Endothelial cell (in vitro differentiated cells): ENCODE measurements at regions not wholly inside any gene's neighbourhood (a gene's known extent, or its start where the extent isn't known, plus 50 kb on each side); places are given as distances from the start of the nearest gene placed in this dataset.

Source experiments
- DNase-seq: peaks from one replicate; pipeline ENCODE4 v3.0.0; 2021; ENCODE audit warnings: low spot score
- H3K27ac Mint-ChIP-seq: one replicate; pipeline ENCODE4 v1.8.0; 2021; ENCODE audit warnings: mixed read lengths, inconsistent platforms; ENCODE audit not compliant: unreplicated experiment
- H3K27me3 Mint-ChIP-seq: one replicate; pipeline ENCODE4 v1.8.0; 2021; ENCODE audit warnings: mild to moderate bottlenecking, moderate library complexity, mixed read lengths, inconsistent platforms; ENCODE audit not compliant: unreplicated experiment
- H3K36me3 Mint-ChIP-seq: one replicate; pipeline ENCODE4 v1.8.0; 2021; ENCODE audit warnings: mild to moderate bottlenecking, low read depth, mixed read lengths, inconsistent platforms; ENCODE audit not compliant: unreplicated experiment
- H3K4me1 Mint-ChIP-seq: one replicate; pipeline ENCODE4 v1.8.0; 2021; ENCODE audit warnings: mild to moderate bottlenecking, mixed read lengths, inconsistent platforms; ENCODE audit not compliant: unreplicated experiment
- H3K4me3 Mint-ChIP-seq: one replicate; pipeline ENCODE4 v1.8.0; 2021; ENCODE audit warnings: mild to moderate bottlenecking, mixed read lengths, inconsistent platforms; ENCODE audit not compliant: unreplicated experiment
- H3K9me3 Mint-ChIP-seq: one replicate; pipeline ENCODE4 v1.8.0; 2021; ENCODE audit warnings: mixed read lengths, inconsistent platforms; ENCODE audit not compliant: unreplicated experiment
- TF ChIP-seq, protein P1 (sequence below): fragments of 200-600 bp; sonication (generic); IDR thresholded peaks from one replicate; pipeline ENCODE4 v1.5.0; 2021; ENCODE audit warnings: antibody characterized with exemption; ENCODE audit not compliant: unreplicated experiment

DNA sequence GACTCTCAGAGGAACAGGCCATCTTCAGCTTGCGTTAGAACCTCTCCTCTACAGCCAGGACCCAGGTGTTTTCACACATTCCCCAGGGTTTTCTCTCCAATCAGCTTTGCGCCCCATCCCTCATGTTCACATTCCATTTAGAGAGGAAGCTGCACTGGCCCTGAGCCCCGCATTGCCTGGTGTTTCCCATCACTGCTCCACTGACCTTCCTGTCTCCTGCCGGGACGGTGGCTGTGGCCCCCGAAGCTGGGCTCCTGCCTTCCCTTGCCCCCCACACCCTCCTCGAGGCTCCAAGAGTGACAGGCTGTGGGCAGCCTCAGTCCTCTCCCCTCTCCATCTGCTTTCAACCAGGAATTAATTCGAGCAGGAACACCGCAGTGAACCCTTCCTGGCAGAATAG lies 357.3 kb downstream of the THBS2 start:
- H3K4me3 Mint-ChIP-seq, result no peak overlapping the region

DNA sequence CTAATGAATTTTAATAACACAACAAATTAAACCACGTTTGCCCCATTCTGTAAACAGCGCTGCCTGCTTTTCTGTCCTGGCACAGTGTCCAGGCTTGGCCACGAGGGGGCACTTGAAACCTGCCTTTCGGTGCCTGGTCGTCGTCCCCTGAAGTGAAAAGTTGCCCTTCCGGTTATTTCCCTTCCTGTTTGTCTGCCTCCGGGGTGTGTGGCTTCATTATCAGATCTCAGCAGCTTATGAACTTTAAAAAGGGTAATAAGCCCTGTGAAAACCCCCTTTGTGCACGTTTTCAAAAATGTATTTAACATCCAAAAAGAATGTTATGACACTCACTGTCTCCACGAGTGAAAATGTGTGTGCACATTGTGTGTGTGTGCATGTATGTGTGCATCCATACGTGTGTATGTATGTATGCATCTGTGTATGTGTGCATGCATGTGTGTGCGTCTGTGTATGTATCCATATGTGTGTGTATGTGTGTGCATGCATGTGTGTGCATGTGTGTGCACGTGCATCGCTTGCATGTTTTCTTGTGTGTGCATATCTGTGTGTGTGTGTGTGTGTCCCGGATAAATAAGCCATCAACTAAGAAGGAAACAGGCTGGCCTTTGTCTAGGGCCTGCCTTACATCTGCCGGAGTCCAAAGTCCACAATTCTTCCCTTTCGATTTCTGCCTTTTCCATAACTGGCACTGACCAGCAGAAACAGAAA lies 358.4 kb downstream of the THBS2 start:
- TF ChIP-seq, protein P1, sequence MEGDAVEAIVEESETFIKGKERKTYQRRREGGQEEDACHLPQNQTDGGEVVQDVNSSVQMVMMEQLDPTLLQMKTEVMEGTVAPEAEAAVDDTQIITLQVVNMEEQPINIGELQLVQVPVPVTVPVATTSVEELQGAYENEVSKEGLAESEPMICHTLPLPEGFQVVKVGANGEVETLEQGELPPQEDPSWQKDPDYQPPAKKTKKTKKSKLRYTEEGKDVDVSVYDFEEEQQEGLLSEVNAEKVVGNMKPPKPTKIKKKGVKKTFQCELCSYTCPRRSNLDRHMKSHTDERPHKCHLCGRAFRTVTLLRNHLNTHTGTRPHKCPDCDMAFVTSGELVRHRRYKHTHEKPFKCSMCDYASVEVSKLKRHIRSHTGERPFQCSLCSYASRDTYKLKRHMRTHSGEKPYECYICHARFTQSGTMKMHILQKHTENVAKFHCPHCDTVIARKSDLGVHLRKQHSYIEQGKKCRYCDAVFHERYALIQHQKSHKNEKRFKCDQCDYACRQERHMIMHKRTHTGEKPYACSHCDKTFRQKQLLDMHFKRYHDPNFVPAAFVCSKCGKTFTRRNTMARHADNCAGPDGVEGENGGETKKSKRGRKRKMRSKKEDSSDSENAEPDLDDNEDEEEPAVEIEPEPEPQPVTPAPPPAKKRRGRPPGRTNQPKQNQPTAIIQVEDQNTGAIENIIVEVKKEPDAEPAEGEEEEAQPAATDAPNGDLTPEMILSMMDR, result peak; percentile 86
- H3K9me3 Mint-ChIP-seq, result no peaks in the 10 kb centered on the region
- no peak overlapping the region for H3K4me3 Mint-ChIP-seq
- peak overlapping the region; percentile 32 for H3K27ac Mint-ChIP-seq
- DNase-seq, result peak; percentile 86
- H3K27me3 Mint-ChIP-seq, result peaks cover 6% of the 10 kb centered on the region
- H3K4me1 Mint-ChIP-seq, result peaks cover 14% of the 10 kb centered on the region
- peaks cover 4% of the 10 kb centered on the region for H3K36me3 Mint-ChIP-seq

More for the DNA sequence above, 357.3 kb downstream of the THBS2 start:
- H3K27me3 Mint-ChIP-seq, result peaks cover 7% of the 10 kb centered on the region
- peaks cover 14% of the 10 kb centered on the region for H3K4me1 Mint-ChIP-seq
- H3K36me3 Mint-ChIP-seq, result peaks cover 4% of the 10 kb centered on the region
- TF ChIP-seq, protein P1, result no peak
- no peaks in the 10 kb centered on the region for H3K9me3 Mint-ChIP-seq
- peak overlapping the region; percentile 17 for H3K27ac Mint-ChIP-seq
- no peak for DNase-seq

DNA sequence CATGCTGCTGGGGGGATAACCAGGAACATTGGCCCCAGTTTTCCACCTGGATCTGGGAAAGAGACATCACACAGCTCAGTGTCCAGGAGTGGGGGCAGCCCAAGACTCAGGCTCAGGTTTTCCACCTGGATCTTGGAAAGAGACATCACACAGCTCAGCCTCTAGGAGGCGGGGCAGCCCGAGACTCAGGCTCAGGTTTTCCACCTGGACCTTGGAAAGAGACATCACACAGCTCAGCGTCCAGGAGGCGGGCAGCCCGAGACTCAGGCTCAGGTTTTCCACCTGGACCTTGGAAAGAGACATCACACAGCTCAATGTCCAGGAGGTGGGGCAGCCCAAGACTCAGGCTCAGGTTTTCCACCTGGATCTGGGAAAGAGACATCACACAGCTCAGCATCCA lies 361.6 kb downstream of the THBS2 start:
- DNase-seq, result no peak
- H3K9me3 Mint-ChIP-seq, result no peaks in the 10 kb centered on the region
- no peak overlapping the region for H3K27ac Mint-ChIP-seq
- H3K4me3 Mint-ChIP-seq, result no peak overlapping the region
- H3K27me3 Mint-ChIP-seq, result peaks cover 8% of the 10 kb centered on the region
- peaks cover 14% of the 10 kb centered on the region for H3K4me1 Mint-ChIP-seq
- H3K36me3 Mint-ChIP-seq, result no peaks in the 10 kb centered on the region
- TF ChIP-seq, protein P1, result no peak

DNA sequence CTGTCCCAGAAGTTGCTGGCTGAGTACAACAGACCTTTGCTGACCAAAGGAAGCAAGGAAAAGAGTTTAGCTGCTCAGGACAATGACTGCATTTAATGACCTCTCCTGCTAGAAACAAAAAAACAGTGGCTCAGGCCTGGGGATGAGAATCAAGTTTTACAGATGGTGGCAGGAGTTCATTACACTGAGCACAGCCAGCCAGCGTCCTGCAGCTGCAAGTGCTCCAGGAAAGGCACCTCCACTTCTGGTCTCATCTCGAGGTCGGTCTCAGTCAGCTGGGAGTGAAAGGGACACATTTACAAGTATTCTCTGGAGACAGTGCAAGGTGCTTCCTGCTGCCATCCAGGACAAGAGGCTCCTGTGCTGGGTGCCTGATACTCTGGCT lies 362.7 kb downstream of the THBS2 start:
- no peaks in the 10 kb centered on the region for H3K9me3 Mint-ChIP-seq
- no peak for DNase-seq
- H3K27ac Mint-ChIP-seq, result no peak overlapping the region
- H3K36me3 Mint-ChIP-seq, result no peaks in the 10 kb centered on the region
- peaks cover 6% of the 10 kb centered on the region for H3K27me3 Mint-ChIP-seq
- H3K4me3 Mint-ChIP-seq, result no peak overlapping the region
- TF ChIP-seq, protein P1, result no peak
- H3K4me1 Mint-ChIP-seq, result peaks cover 9% of the 10 kb centered on the region

DNA sequence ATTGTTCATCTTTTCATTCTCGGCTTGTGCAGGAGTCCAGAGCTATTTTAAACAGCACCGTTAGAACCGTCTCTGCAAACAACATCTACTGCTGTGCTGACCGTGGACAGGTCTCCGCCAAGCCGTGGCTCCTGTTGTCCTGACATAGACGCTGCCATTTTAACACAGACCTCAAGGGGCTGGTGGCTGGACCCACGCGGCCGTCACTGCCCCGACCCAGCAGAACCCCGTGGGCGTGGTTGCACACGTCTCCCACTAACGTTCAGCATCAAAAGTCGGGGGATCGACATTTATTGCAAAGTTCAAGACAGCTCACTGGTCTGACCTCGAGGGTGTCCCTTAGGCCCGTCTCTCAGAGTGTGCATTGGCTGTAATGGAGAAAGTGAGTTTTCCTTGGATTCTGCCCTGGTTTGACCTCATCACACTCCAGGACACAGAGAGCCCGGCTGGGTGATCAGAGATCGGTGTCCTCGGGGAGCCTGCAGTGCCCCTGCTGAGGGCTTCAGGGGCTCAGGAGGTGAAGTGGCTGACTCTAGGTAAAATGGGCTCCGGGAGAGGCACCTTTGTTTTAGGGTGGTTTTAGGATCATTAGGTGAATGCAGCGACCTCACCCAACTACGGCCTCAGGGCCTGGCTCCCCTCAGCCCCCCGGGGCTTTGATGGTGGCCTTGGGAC lies 363.2 kb downstream of the THBS2 start:
- no peak for DNase-seq
- H3K36me3 Mint-ChIP-seq, result no peaks in the 10 kb centered on the region
- H3K9me3 Mint-ChIP-seq, result no peaks in the 10 kb centered on the region
- no peak overlapping the region for H3K4me3 Mint-ChIP-seq
- H3K4me1 Mint-ChIP-seq, result peaks cover 4% of the 10 kb centered on the region
- TF ChIP-seq, protein P1, result no peak
- peaks cover 6% of the 10 kb centered on the region for H3K27me3 Mint-ChIP-seq
- no peak overlapping the region for H3K27ac Mint-ChIP-seq
